SKM-1 (cell line): ENCODE measurements at regions not wholly inside any gene's neighbourhood (a gene's known extent, or its start where the extent isn't known, plus 50 kb on each side); places are given as distances from the start of the nearest gene placed in this dataset.
"Not testable (repeated sequence)": the region's sequence is repeated elsewhere in the genome, so short reads cannot be mapped to it uniquely, and the experiment has no call there.

Experiments used
- DNase-seq: peaks from one replicate; lab custom pipeline; 2025; ENCODE audit not compliant: unreplicated experiment; lab: John Stamatoyannopoulos, UW

GRCh38 chr9:80797101-80797829 is 892.1 kb downstream of the TLE1 start:
- no peak for DNase-seq

- DNase-seq: no peak
These were observed 892.7 kb downstream of the TLE1 start for GRCh38 chr9:80796632-80797031.

GRCh38 chr9:80794197-80794596 is 895.1 kb downstream of the TLE1 start:
- no peak for DNase-seq

- no peak for DNase-seq
These were observed 895.6 kb downstream of the TLE1 start for GRCh38 chr9:80793706-80794105.

- DNase-seq: no peak
These were observed 896.6 kb downstream of the TLE1 start for GRCh38 chr9:80792726-80793125.

GRCh38 chr9:80791836-80792235 is 897.5 kb downstream of the TLE1 start:
- no peak for DNase-seq

GRCh38 chr9:80790764-80791163 is 898.6 kb downstream of the TLE1 start:
- DNase-seq: no peak

- DNase-seq: no peak
These were observed 899.5 kb downstream of the TLE1 start for GRCh38 chr9:80789831-80790230.

- no peak for DNase-seq
These were observed 901.7 kb downstream of the TLE1 start for GRCh38 chr9:80787636-80788035.

GRCh38 chr9:80784647-80785046 is 904.7 kb downstream of the TLE1 start:
- no peak for DNase-seq

- DNase-seq: no peak
These were observed 913.4 kb downstream of the TLE1 start for GRCh38 chr9:80775971-80776370.

GRCh38 chr9:80775530-80775929 is 913.8 kb downstream of the TLE1 start:
- no peak for DNase-seq

- no peak for DNase-seq
These were observed 917.6 kb downstream of the TLE1 start for GRCh38 chr9:80771555-80772347.

GRCh38 chr9:80763536-80763935 is 925.8 kb downstream of the TLE1 start:
- DNase-seq: no peak

- no peak for DNase-seq
These were observed 933.8 kb downstream of the TLE1 start for GRCh38 chr9:80755586-80755985.

GRCh38 chr9:80747056-80747455 is 942.3 kb downstream of the TLE1 start:
- not testable (repeated sequence) for DNase-seq

- DNase-seq: no peak
These were observed 956.8 kb downstream of the TLE1 start for GRCh38 chr9:80732506-80732905.

- DNase-seq: no peak
These were observed 968.8 kb downstream of the TLE1 start for GRCh38 chr9:80720579-80720978.

- no peak for DNase-seq
These were observed 982.2 kb downstream of the TLE1 start for GRCh38 chr9:80707120-80707519.

- DNase-seq: no peak
These were observed 988.3 kb downstream of the TLE1 start for GRCh38 chr9:80701061-80701460.

- DNase-seq: no peak
These were observed 989.8 kb downstream of the TLE1 start for GRCh38 chr9:80699511-80699998.

GRCh38 chr9:80698725-80699410 is 990.5 kb downstream of the TLE1 start:
- DNase-seq: no peak
